ENCODE measurements at regions not wholly inside any gene's neighbourhood (a gene's known extent, or its start where the extent isn't known, plus 50 kb on each side); places are given as distances from the start of the nearest gene placed in this dataset.
"Not testable (repeated sequence)": the region's sequence is repeated elsewhere in the genome, so short reads cannot be mapped to it uniquely, and the experiment has no call there.

GRCh38 chr12:84043355-84043754 is 869.2 kb downstream of the SLC6A15 start:
- no peak for DNase-seq (ENCODE audit: low read depth)

- no peak for DNase-seq (ENCODE audit: low read depth)
Measured at GRCh38 chr12:84038242-84038641, 874.4 kb downstream of the SLC6A15 start.

GRCh38 chr12:84036912-84037311 is 875.7 kb downstream of the SLC6A15 start:
- DNase-seq (ENCODE audit: low read depth), result no peak

- DNase-seq (ENCODE audit: low read depth), result no peak
Measured at GRCh38 chr12:84035766-84036165, 876.8 kb downstream of the SLC6A15 start.

- DNase-seq (ENCODE audit: low read depth), result no peak
Measured at GRCh38 chr12:84034871-84035270, 877.7 kb downstream of the SLC6A15 start.

- no peak for DNase-seq (ENCODE audit: low read depth)
Measured at GRCh38 chr12:84033162-84033561, 879.4 kb downstream of the SLC6A15 start.

GRCh38 chr12:84018556-84019179 is 893.9 kb downstream of the SLC6A15 start:
- not testable (repeated sequence) for DNase-seq (ENCODE audit: low read depth)

- DNase-seq (ENCODE audit: low read depth), result no peak
Measured at GRCh38 chr12:84016956-84017355, 895.6 kb downstream of the SLC6A15 start.

GRCh38 chr12:83997423-83997822 is 915.2 kb downstream of the SLC6A15 start:
- DNase-seq (ENCODE audit: low read depth), result no peak

GRCh38 chr12:83996671-83997070 is 915.9 kb downstream of the SLC6A15 start:
- peak; percentile 2 for DNase-seq (ENCODE audit: low read depth)

GRCh38 chr12:83985084-83985483 is 927.5 kb downstream of the SLC6A15 start:
- DNase-seq (ENCODE audit: low read depth), result no peak

- DNase-seq (ENCODE audit: low read depth), result no peak
Measured at GRCh38 chr12:83980398-83980797, 932.2 kb downstream of the SLC6A15 start.

- DNase-seq (ENCODE audit: low read depth), result no peak
Measured at GRCh38 chr12:83979785-83980184, 932.8 kb downstream of the SLC6A15 start.

- no peak for DNase-seq (ENCODE audit: low read depth)
Measured at GRCh38 chr12:83971781-83972180, 940.8 kb downstream of the SLC6A15 start.

GRCh38 chr12:83960767-83961166 is 951.8 kb downstream of the SLC6A15 start:
- DNase-seq (ENCODE audit: low read depth), result no peak

GRCh38 chr12:83958997-83959396 is 953.6 kb downstream of the SLC6A15 start:
- no peak for DNase-seq (ENCODE audit: low read depth)

GRCh38 chr12:83954956-83955601 is 957.5 kb downstream of the SLC6A15 start:
- no peak for DNase-seq (ENCODE audit: low read depth)

- DNase-seq (ENCODE audit: low read depth), result no peak
Measured at GRCh38 chr12:83954071-83954789, 958.4 kb downstream of the SLC6A15 start.

- DNase-seq (ENCODE audit: low read depth), result peak; percentile 11
Measured at GRCh38 chr12:83945871-83946270, 966.7 kb downstream of the SLC6A15 start.

- no peak for DNase-seq (ENCODE audit: low read depth)
Measured at GRCh38 chr12:83939718-83940117, 972.9 kb downstream of the SLC6A15 start.

GRCh38 chr12:83933615-83934014 is 979.0 kb downstream of the SLC6A15 start:
- no peak for DNase-seq (ENCODE audit: low read depth)

- DNase-seq (ENCODE audit: low read depth), result no peak
Measured at GRCh38 chr12:83932011-83932410, 980.6 kb downstream of the SLC6A15 start.

- DNase-seq (ENCODE audit: low read depth), result no peak
Measured at GRCh38 chr12:83931451-83931850, 981.1 kb downstream of the SLC6A15 start.

All from GM04503 (cell line).